ENCODE measurements at regions not wholly inside any gene's neighbourhood (a gene's known extent, or its start where the extent isn't known, plus 50 kb on each side); places are given as distances from the start of the nearest gene placed in this dataset.

GRCh38 chr5:119808024-119808423 lies 178.7 kb downstream of the FAM170A start:
- TF ChIP-seq CTCF (IDR thresholded peaks at IDR 0.05; ENCODE audit: borderline replicate concordance, extremely low read depth, low read length, poor library complexity, severe bottlenecking), result no peak
- TF ChIP-seq EZH2 (IDR thresholded peaks at IDR 0.05; ENCODE audit: borderline replicate concordance, low read depth, low read length, severe bottlenecking), result no peak
